ENCODE measurements at regions not wholly inside any gene's neighbourhood (a gene's known extent, or its start where the extent isn't known, plus 50 kb on each side); places are given as distances from the start of the nearest gene placed in this dataset.
"Not testable (repeated sequence)": the region's sequence is repeated elsewhere in the genome, so short reads cannot be mapped to it uniquely, and the experiment has no call there.

DNA sequence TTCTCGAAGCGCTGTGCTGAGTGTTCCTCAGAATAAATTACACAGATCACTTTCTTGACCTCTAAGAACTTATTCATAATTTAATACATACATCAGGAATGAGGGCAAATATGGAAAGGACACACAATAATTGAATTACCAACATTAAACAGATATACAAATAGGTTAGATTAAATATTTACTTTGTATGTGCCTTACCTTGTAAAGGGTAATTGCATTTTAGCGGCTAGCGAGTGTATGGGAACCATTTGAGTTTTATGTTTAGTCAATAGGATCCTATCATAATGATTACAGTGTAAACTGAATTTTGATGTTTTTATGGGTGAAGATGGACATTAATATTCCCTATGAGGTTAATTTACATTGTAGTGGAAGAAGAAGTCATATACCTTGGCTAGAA lies 1187.1 kb upstream of the WWC1 start:
- H3K4me3 Mint-ChIP-seq (ENCODE audit: unreplicated experiment): no peak overlapping the region
- DNase-seq (ENCODE audit: low spot score): no peak
- peaks cover 3% of the 10 kb centered on the region for H3K9me3 Mint-ChIP-seq (ENCODE audit: low read depth)
- H3K27me3 Mint-ChIP-seq (ENCODE audit: low read depth): peaks cover 12% of the 10 kb centered on the region
- no peak for TF ChIP-seq CTCF (IDR thresholded peaks at IDR 0.05)
- no peaks in the 10 kb centered on the region for H3K36me3 Mint-ChIP-seq (ENCODE audit: low read depth)
- no peaks in the 10 kb centered on the region for H3K4me1 Mint-ChIP-seq (ENCODE audit: low read depth)
- no peak overlapping the region for H3K27ac Mint-ChIP-seq (ENCODE audit: unreplicated experiment)

- Mint-ChIP-seq H3K27me3 (ENCODE audit: low read depth) (peaks cover 16% of the 10 kb centered on the region), H3K9me3 (ENCODE audit: low read depth) (peaks cover 3% of the 10 kb centered on the region), H3K4me1 (ENCODE audit: low read depth) (no peaks in the 10 kb centered on the region), H3K27ac (ENCODE audit: unreplicated experiment) (no peak overlapping the region), H3K36me3 (ENCODE audit: low read depth) (no peaks in the 10 kb centered on the region), H3K4me3 (ENCODE audit: unreplicated experiment) (no peak overlapping the region)
- DNase-seq (ENCODE audit: low spot score): no peak
- no peak for TF ChIP-seq CTCF (IDR thresholded peaks at IDR 0.05)
These were observed 1185.5 kb upstream of the WWC1 start for GRCh38 chr5:167105941-167106340.

DNA sequence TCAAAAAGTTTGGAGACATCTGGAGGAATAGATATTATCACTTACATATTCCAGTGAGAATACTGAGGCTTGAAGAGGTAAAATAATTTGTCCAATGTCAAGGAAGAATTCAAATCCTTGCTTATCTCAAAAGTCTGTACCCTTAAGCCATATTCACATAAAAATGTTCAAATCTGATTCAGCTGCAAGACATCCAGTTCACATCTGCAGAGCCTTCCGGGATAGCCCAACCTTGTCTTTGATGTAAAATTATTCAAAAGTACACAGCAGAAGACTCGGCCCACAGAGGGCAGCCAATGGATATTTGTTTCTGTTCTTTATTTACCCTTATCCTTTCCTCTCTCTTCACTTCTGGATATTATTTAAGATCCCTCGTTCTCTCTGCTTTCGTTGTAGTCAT lies 1183.8 kb upstream of the WWC1 start:
- Mint-ChIP-seq H3K4me1 (ENCODE audit: low read depth) (no peaks in the 10 kb centered on the region), H3K27ac (ENCODE audit: unreplicated experiment) (no peak overlapping the region), H3K27me3 (ENCODE audit: low read depth) (peaks cover 20% of the 10 kb centered on the region), H3K9me3 (ENCODE audit: low read depth) (no peaks in the 10 kb centered on the region), H3K4me3 (ENCODE audit: unreplicated experiment) (no peak overlapping the region), H3K36me3 (ENCODE audit: low read depth) (no peaks in the 10 kb centered on the region)
- no peak for DNase-seq (ENCODE audit: low spot score)
- no peak for TF ChIP-seq CTCF (IDR thresholded peaks at IDR 0.05)

DNA sequence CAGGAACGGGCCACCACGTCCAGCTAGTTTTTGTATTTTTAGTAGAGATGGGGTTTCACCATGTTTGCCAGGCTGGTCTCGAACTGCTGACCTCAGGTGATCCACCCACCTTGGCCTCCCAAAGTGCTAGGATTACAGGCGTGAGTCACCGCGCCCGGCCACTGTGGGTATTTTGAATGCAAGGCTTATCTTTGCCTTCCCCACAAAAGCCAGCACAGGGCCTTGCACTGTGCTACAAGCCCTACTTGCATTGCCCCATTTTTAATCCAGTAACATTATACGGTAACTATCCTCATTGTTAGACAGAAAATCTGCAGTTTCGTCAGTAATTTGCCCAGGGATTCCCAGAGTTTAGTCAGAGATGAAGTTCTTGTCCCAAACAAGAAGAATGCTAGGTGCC lies 1183.2 kb upstream of the WWC1 start:
- not testable (repeated sequence) for H3K4me3 Mint-ChIP-seq (ENCODE audit: unreplicated experiment); H3K27ac Mint-ChIP-seq (ENCODE audit: unreplicated experiment); H3K36me3 Mint-ChIP-seq (ENCODE audit: low read depth)

DNA sequence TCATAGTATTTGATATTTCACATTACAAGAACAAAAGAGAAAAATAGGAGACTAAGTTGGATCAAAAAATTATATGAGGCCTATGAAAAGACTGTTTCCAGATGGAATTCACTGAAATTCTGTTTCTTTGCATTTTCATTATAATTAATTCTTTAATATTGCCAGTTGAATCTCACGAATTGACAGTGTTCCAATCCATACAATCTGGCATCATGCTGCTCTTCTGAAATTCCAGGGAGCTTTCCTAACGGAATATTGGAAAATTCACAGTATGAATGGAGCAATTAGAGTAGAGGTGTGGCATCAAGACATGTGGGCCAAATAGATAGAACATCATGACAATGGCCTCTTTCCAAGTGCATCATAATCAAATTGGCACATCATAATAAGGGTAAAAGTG lies 1178.9 kb upstream of the WWC1 start:
- TF ChIP-seq CTCF (IDR thresholded peaks at IDR 0.05): no peak
- no peaks in the 10 kb centered on the region for H3K36me3 Mint-ChIP-seq (ENCODE audit: low read depth)
- no peak overlapping the region for H3K4me3 Mint-ChIP-seq (ENCODE audit: unreplicated experiment)
- no peaks in the 10 kb centered on the region for H3K4me1 Mint-ChIP-seq (ENCODE audit: low read depth)
- no peak for DNase-seq (ENCODE audit: low spot score)
- H3K9me3 Mint-ChIP-seq (ENCODE audit: low read depth): no peaks in the 10 kb centered on the region
- H3K27me3 Mint-ChIP-seq (ENCODE audit: low read depth): peaks cover 28% of the 10 kb centered on the region
- no peak overlapping the region for H3K27ac Mint-ChIP-seq (ENCODE audit: unreplicated experiment)

More for the DNA sequence above, 1183.2 kb upstream of the WWC1 start:
- peaks cover 23% of the 10 kb centered on the region for H3K27me3 Mint-ChIP-seq (ENCODE audit: low read depth)
- not testable (repeated sequence) for H3K9me3 Mint-ChIP-seq (ENCODE audit: low read depth); DNase-seq (ENCODE audit: low spot score); H3K4me1 Mint-ChIP-seq (ENCODE audit: low read depth)

- Mint-ChIP-seq H3K9me3 (ENCODE audit: low read depth) (no peaks in the 10 kb centered on the region), H3K27ac (ENCODE audit: unreplicated experiment) (no peak overlapping the region), H3K4me3 (ENCODE audit: unreplicated experiment) (no peak overlapping the region), H3K27me3 (ENCODE audit: low read depth) (peaks cover 26% of the 10 kb centered on the region), H3K4me1 (ENCODE audit: low read depth) (no peaks in the 10 kb centered on the region), H3K36me3 (ENCODE audit: low read depth) (no peaks in the 10 kb centered on the region)
- DNase-seq (ENCODE audit: low spot score): no peak
- no peak for TF ChIP-seq CTCF (IDR thresholded peaks at IDR 0.05)
These were observed 1169.2 kb upstream of the WWC1 start for GRCh38 chr5:167122267-167122666.
